ENCODE measurements at regions not wholly inside any gene's neighbourhood (a gene's known extent, or its start where the extent isn't known, plus 50 kb on each side); places are given as distances from the start of the nearest gene placed in this dataset.

DNA sequence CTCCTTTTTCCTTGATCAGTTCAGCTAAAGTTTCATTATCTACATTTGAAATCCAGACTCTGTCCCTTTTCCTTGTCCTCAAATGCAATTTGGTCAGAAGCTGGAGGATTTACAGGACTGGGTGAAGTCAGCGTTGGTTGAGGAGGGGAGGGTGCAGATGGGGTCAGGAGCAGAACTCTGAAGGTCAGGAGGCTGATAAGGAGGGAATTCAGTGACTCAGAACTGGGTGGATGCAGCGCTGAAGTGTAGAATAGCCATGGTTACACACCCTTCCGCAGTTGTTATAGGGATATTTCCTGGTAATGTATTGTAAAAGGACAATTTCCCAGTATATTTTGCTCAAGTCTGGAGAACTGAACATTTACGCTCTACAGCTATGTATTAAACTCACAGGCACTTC, 133.1 kb upstream of the FOXA2 start:
- no peaks in the 10 kb centered on the region for H3K9me3 ChIP-seq
- TF ChIP-seq, protein P1, sequence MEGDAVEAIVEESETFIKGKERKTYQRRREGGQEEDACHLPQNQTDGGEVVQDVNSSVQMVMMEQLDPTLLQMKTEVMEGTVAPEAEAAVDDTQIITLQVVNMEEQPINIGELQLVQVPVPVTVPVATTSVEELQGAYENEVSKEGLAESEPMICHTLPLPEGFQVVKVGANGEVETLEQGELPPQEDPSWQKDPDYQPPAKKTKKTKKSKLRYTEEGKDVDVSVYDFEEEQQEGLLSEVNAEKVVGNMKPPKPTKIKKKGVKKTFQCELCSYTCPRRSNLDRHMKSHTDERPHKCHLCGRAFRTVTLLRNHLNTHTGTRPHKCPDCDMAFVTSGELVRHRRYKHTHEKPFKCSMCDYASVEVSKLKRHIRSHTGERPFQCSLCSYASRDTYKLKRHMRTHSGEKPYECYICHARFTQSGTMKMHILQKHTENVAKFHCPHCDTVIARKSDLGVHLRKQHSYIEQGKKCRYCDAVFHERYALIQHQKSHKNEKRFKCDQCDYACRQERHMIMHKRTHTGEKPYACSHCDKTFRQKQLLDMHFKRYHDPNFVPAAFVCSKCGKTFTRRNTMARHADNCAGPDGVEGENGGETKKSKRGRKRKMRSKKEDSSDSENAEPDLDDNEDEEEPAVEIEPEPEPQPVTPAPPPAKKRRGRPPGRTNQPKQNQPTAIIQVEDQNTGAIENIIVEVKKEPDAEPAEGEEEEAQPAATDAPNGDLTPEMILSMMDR (IDR thresholded peaks at IDR 0.05), result no peak
- TF ChIP-seq POLR2A (IDR thresholded peaks at IDR 0.05) (no peak), POLR2AphosphoS5 (IDR thresholded peaks at IDR 0.05; ENCODE audit: insufficient read depth in 1 of 2, low read depth in 1 of 2) (no peak)
- H3K4me1 ChIP-seq, result no peaks in the 10 kb centered on the region
- no peaks in the 10 kb centered on the region for H3K36me3 ChIP-seq
- intact Hi-C loops (cut with DNase I), result no loop called here
- no peak overlapping the region for H3K27ac ChIP-seq
- DNase-seq (ENCODE audit: extremely low spot score in 2 of 2), result no peak
- H3K27me3 ChIP-seq, result no peaks in the 10 kb centered on the region
- no peak overlapping the region for H3K4me3 ChIP-seq

DNA sequence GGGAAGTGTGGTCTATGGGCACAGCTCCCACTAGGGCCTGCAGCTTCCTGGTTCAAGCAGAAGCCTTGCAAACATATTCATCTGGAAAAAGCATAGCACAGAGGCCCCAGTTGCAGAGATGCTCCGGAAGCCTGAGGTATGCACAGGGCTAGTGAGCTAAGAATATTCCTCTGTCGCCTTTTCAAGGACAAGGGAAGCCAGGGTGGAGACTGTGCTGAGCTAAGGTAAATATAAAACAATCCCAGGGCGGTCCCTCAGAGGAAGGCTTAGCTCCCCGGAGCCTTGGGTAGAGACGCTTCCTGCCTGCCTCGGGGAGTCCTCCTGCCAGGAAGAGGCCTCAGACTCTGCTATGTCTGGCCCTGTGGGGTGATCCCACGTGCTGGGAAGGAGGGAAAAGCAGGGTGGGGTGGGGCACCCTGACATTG, 134.8 kb upstream of the FOXA2 start:
- intact Hi-C loops (cut with DNase I), result no loop called here
- H3K4me3 ChIP-seq, result no peak overlapping the region
- H3K27ac ChIP-seq, result no peak overlapping the region
- no peak for TF ChIP-seq POLR2AphosphoS5 (IDR thresholded peaks at IDR 0.05; ENCODE audit: insufficient read depth in 1 of 2, low read depth in 1 of 2)
- TF ChIP-seq, protein P1 (IDR thresholded peaks at IDR 0.05), result no peak
- TF ChIP-seq POLR2A (IDR thresholded peaks at IDR 0.05), result no peak
- H3K9me3 ChIP-seq, result no peaks in the 10 kb centered on the region
- H3K27me3 ChIP-seq, result no peaks in the 10 kb centered on the region
- H3K4me1 ChIP-seq, result no peaks in the 10 kb centered on the region
- DNase-seq (ENCODE audit: extremely low spot score in 2 of 2), result no peak
- H3K36me3 ChIP-seq, result no peaks in the 10 kb centered on the region

DNA sequence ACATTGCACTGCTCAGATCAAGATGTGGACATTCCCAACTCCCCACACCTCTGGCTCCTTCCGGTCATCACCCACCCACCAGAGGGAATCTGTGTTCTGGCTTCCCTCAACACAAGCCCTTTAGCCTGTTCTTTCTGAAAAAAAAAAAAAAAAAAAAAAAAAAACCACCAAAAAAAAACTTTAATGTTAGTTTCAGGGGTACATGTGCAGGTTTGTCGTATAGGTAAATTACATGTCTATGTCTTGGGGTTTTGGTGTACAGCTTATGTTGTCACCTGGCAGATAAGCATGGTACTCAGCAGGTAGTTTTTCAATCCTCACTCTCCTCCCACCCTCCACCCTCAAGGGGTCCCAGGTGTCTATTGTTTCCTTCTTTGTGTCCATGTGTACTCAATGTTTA, 135.8 kb upstream of the FOXA2 start:
- intact Hi-C loops (cut with DNase I), result no loop called here
- Histone ChIP-seq H3K36me3 (no peaks in the 10 kb centered on the region), H3K27ac (no peak overlapping the region), H3K4me3 (no peak overlapping the region), H3K4me1 (no peaks in the 10 kb centered on the region), H3K9me3 (no peaks in the 10 kb centered on the region), H3K27me3 (no peaks in the 10 kb centered on the region)
- no peak for DNase-seq (ENCODE audit: extremely low spot score in 2 of 2)
- TF ChIP-seq POLR2AphosphoS5 (IDR thresholded peaks at IDR 0.05; ENCODE audit: insufficient read depth in 1 of 2, low read depth in 1 of 2) (no peak), POLR2A (IDR thresholded peaks at IDR 0.05) (no peak)
- TF ChIP-seq, protein P1 (IDR thresholded peaks at IDR 0.05), result no peak

DNA sequence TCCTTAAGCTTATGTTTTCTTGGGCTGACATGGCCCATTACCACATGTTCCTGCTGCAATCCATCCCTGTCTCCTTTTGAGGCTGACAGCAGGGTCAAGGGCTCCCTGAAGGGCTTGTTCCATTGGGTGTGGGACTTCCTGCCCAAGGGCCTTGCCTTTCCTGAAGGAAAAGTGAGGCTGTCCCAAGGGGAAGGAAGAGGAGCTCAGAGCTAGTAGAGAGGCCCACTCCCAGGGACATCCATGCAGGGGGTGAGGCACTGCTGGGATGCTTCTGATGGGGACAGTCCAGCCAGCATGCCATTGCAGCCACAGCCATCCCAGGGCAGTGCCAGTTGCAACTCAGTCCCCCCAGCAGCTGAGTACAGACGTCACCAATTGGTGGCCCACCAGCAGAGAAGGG, 138.4 kb upstream of the FOXA2 start:
- Histone ChIP-seq H3K4me3 (no peak overlapping the region), H3K4me1 (no peaks in the 10 kb centered on the region), H3K9me3 (no peaks in the 10 kb centered on the region), H3K27me3 (no peaks in the 10 kb centered on the region), H3K27ac (no peak overlapping the region), H3K36me3 (no peaks in the 10 kb centered on the region)
- TF ChIP-seq POLR2AphosphoS5 (IDR thresholded peaks at IDR 0.05; ENCODE audit: insufficient read depth in 1 of 2, low read depth in 1 of 2), result no peak
- TF ChIP-seq, protein P1 (IDR thresholded peaks at IDR 0.05), result no peak
- TF ChIP-seq POLR2A (IDR thresholded peaks at IDR 0.05), result no peak
- intact Hi-C loops (cut with DNase I), result no loop called here
- no peak for DNase-seq (ENCODE audit: extremely low spot score in 2 of 2)

DNA sequence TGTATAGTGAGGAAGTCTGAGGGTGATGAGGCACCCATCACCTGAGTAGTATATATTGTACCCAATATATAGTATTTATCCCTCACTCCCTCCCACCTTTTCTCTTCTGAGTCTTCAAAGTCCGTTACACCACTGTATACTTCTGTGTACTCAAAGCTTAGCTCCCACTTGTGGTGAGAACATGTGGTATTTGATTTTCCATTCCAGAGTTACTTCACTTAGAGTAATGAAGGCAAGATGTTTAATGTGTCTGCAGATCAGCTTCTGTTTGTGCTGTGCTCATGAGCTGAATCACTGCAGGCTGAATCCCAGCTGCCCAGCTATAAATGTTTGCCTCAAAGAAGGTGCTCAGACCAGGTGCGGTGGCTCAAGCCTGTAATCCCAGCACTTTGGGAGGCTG, 139.3 kb upstream of the FOXA2 start:
- Histone ChIP-seq H3K27ac (no peak overlapping the region), H3K4me1 (no peaks in the 10 kb centered on the region), H3K9me3 (no peaks in the 10 kb centered on the region), H3K36me3 (no peaks in the 10 kb centered on the region), H3K27me3 (no peaks in the 10 kb centered on the region), H3K4me3 (no peak overlapping the region)
- TF ChIP-seq, protein P1 (IDR thresholded peaks at IDR 0.05), result no peak
- TF ChIP-seq POLR2AphosphoS5 (IDR thresholded peaks at IDR 0.05; ENCODE audit: insufficient read depth in 1 of 2, low read depth in 1 of 2) (no peak), POLR2A (IDR thresholded peaks at IDR 0.05) (no peak)
- intact Hi-C loops (cut with DNase I), result no loop called here
- no peak for DNase-seq (ENCODE audit: extremely low spot score in 2 of 2)
